HG03565 (cell line): ENCODE measurements at regions not wholly inside any gene's neighbourhood (a gene's known extent, or its start where the extent isn't known, plus 50 kb on each side); places are given as distances from the start of the nearest gene placed in this dataset.

Experiments
- ATAC-seq: cut with Tn5 transposase; IDR thresholded peaks from one replicate; pipeline ENCODE4 v1.9.1; 2021; ENCODE audit warnings: mild to moderate bottlenecking, moderate library complexity; ENCODE audit not compliant: unreplicated experiment

DNA sequence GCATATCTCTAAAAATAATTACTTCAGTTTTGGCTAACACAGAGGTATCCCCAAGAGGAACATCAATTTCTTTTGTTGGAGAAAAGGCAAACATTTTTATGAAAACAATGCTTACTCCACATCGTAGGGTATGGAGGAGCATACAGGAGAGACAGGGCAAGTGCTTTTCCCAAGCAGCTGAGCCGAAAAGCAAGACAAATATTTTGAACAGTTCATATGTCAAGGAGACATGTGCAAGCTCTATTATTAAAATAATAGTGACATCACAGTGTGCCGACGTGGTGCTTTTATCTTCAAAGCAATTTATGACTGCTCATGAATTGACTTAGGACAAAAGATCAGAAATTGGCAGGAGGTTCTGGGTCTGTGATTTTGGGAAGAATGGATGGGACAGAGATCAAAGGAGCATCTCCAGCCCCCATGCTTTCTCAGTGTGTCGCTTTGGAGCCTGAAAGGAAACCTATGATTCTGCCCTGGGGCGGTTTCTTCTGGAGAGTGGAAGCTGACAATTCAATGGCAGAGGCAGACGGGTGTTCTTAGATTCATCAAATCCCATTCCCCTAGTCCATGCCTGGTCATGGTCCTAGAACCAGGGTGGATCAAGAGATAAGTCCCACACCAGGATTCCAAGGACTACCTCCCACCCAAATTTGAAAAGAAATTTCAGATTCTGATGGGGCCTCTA is 97.1 kb downstream of the JCAD start:
- ATAC-seq, result no peak

DNA sequence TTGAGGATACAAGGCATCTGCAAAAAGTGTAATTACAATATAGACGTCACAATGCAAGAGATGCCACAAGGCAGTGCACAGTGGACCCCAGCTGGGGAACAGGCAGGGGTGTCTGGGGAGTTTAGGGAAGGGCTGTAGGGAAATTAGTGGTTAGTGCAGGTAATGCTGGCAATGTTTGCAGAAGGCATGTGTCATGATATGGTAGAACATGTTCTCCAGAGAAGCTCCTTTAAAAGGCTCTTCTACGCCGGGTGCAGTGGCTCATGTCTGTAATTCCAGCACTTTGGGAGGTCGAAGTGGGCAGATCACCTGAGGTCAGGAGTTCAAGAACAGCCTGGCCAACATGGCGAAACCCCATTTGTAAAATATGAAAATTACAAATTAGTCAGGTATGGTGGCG is 98.0 kb downstream of the JCAD start:
- ATAC-seq, result no peak

- no peak for ATAC-seq
Observed at GRCh38 chr10:29960261-29960660, 99.1 kb downstream of the JCAD start.

- no peak for ATAC-seq
Observed at GRCh38 chr10:29959586-29959985, 99.8 kb downstream of the JCAD start.

GRCh38 chr10:29958440-29958839 is 100.9 kb downstream of the JCAD start:
- no peak for ATAC-seq

DNA sequence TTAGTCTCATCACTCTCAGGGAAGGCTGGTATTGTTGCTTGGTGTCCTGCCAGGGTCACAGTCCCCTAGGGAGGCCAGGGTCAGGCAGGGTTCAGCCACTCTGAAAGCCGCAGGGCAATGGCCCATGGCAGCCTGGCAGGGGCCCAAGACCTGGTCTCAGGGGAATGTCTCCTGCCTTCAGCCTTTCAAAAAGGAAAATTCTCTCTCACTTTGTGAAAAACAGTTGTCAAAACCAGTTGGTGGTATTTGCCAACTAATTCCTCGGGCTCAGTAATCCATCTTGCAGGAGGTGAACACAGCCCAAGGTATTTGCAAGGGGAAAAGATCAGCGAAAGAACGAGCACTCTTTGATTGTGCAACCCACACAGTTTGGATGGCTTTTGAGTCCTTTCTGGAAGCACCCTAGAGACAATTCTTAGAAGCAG is 101.5 kb downstream of the JCAD start:
- no peak for ATAC-seq

- ATAC-seq, result no peak
Observed at GRCh38 chr10:29957236-29957635, 102.2 kb downstream of the JCAD start.

GRCh38 chr10:29956335-29956924 is 103.0 kb downstream of the JCAD start:
- no peak for ATAC-seq

GRCh38 chr10:29955329-29955935 is 104.0 kb downstream of the JCAD start:
- no peak for ATAC-seq

DNA sequence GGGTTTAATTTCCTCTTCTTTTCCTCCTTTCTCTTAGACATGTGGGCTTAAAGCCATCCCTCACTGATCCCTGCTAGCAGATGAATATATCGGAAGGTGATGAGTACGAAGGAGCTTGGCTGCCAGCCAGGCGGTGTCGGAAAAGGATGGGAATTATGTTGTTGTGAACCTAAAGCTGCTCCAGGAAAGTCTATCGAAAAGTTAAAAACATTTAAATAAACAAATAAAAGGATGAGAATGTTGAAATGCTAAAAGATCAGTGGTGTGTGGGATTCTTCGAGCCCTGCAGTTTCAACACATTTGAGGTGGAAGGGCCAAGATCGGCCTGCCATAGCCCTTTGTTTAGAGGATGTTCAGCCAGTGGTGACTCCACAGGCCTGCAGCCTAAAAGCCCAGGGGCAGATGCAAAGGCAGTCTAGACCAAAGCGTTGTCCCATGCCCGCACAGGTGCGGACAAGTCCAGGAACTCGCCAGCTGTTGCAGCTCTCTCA is 107.9 kb downstream of the JCAD start:
- no peak for ATAC-seq

DNA sequence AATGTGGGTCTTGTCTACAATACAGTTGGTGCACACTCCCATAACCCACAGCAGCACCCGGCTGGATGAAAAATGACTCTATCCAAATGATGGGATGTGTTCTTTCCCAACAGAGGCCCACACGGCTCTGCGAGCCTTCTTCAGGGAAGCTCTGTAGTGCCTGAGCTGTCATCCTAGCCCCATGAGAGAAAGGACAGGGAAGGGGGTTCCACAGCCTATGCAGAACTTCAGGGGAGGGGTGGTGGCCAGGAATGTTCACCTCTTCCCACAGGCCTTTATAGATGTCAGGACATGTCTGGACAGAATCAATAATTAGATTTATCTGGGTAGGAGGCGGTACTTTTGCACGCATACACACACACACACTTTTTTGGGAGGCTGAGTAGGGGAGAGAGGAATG is 109.0 kb downstream of the JCAD start:
- no peak for ATAC-seq

DNA sequence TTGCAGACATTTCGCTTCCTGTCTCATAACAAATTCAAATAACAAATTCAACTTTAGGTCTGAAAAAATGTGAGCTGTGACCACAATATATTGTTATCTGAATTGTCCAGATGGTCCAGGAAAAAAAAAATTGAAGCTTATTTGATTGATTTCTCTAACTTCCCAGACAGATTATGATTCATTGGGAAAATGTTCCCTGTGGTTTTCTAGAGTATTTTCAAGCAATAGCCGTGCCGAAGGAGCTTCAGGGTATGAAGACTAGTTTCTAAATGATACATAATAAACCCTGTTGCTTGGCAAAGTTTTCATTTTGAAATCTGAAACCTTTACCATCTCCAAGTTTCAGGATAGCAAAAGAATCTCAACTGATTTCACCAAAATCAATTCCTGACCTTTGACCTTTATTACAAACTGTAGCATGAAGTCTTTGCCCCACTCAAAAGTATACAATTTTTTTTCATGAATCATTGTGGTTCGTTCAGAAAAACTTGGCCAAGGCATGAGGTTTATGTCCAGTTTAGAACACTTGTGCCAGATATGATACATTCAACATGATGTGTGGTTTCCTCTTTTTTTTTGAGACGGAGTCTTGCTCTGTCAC is 109.9 kb downstream of the JCAD start:
- no peak for ATAC-seq

GRCh38 chr10:29948881-29949355 is 110.5 kb downstream of the JCAD start:
- ATAC-seq, result peak; percentile 50

DNA sequence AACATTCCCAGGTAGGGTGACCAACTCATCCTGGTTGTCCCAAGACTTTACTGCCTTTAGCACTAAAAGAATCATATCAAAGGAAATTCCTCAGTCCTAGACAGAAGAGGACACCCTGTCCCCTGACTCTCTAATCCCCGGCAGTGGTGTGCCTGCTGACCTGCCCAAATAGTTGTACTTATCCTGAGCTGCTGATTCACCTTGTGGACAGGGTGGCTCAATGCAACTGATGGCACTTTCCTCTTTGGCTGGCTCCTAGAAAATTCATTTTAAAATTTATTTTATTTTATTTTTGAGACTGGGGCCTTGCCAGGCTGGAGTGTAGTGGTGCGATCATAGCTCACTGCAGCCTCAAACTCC is 111.7 kb downstream of the JCAD start:
- ATAC-seq, result no peak

DNA sequence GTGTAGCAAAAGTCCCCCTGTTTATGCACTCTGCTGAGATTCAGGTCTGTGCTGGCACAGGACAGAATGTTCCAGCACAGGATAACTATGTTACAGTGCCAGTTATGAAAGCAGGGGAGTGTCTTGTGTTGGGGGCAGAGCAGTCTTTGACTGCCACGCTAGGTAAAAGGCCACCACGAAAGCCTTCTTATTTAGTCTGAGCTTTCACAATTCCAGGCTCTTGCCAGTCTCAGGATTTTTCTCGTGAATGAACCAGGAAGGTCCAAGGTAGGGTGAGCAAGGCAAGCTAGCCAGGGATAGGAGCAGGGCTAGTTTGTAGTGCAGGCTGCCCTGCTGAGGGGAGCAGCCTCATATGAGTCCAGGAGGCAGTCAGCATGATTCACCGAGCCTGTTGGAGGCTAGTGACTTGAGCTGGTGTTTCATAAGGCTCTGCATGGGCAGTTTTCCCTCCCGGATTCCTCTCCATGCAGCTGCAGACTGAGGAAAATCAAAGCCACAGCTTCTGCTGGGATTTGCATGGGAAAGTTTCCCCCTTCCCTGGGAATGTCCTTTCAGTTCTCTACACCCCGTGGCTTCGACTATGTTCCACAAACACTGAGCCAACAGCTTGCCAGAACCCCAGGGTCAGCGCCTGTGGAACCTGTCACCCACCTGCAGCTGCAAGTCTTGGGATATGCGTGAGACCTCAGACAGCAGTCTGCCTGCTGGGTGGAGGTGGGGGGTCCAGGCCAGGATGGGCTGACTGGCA is 112.3 kb downstream of the JCAD start:
- ATAC-seq, result no peak

DNA sequence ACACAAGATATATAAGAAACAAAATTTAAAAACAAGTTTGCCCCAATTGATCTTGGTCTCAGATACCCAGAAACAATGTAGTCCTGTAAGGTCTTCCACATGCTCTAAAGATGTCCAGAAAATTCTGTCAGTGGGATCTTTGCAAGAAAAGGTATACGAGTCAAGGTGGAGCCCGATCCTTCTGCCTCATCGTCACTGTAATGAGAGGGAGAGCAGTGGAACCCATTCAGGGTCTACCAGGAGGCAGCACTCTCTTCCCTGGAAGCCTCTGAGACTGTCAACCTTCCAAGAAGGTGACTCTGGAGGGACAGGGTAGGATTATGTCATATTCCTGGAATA is 112.8 kb downstream of the JCAD start:
- ATAC-seq, result no peak

GRCh38 chr10:29941476-29941875 is 117.9 kb downstream of the JCAD start:
- ATAC-seq, result no peak

DNA sequence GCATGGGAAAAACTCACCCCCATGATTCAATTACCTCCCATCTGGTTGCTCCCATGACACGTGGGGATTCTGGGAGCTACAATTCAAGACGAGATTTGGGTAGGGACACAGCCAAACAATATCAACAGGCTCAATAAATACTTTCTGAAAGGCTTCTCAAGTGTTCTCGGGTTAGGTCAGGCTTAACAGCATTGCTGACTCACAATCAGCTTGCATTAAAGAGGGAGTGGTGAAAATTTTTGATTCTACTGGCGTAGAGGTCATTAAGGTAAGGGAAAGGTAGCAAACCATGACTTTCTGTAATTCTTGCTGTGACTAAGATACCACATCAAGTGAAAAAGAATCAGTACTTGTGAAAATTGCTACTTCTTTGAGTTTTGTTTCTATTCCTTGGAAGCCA is 126.4 kb downstream of the JCAD start:
- ATAC-seq, result no peak

- no peak for ATAC-seq
Observed at GRCh38 chr10:29931833-29932232, 127.6 kb downstream of the JCAD start.

DNA sequence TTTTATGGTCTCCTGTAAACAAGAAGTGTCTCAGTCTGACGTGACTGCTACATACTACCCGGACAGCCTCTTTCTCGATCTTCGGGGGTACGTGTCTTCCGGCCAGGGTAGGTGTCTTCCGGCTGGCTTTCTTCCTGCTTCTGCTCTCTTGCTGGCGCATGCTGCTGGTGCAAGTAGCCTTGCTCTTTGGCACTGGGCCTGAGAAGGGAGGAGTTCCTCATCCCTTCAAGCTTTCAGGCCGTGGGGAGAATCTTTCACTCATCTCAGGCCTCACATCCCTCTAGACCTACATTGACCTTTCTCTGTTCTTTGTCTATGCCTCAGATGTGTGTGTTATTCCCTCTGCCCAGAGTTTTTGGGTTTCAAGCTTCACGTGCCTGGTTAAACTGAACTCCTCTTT is 130.4 kb downstream of the JCAD start:
- ATAC-seq, result no peak

GRCh38 chr10:29926693-29927048 is 132.7 kb downstream of the JCAD start:
- ATAC-seq, result no peak
